RWPE2 (cell line): ENCODE measurements at regions not wholly inside any gene's neighbourhood (a gene's known extent, or its start where the extent isn't known, plus 50 kb on each side); places are given as distances from the start of the nearest gene placed in this dataset.

Experiments
- ATAC-seq: fragments of 200-7000 bp; cut with Tn5 transposase; 3 replicates; pipeline ENCODE4 v1.9.1; 2021; ENCODE audit warnings: low read depth
- DNase-seq: peaks from one replicate; pipeline ENCODE4 v3.0.0-alpha.2; 2020; ENCODE audit warnings: low spot score
- H3K27ac ChIP-seq: fragments of 450-650 bp; 2 replicates; pipeline ENCODE4 v1.5.1; 2017; ENCODE audit warnings: mild to moderate bottlenecking; ENCODE audit not compliant: poor library complexity, severe bottlenecking
- H3K27me3 ChIP-seq: fragments of 250-450 bp; sonication (Bioruptor Pico); 2 replicates; pipeline ENCODE4 v1.5.1; 2021; ENCODE audit warnings: mild to moderate bottlenecking, moderate library complexity; ENCODE audit not compliant: insufficient read depth, poor library complexity, severe bottlenecking
- H3K36me3 ChIP-seq: fragments of 250-450 bp; sonication (Bioruptor Pico); 2 replicates; pipeline ENCODE4 v1.5.1; 2020; ENCODE audit warnings: low read depth, mild to moderate bottlenecking, moderate library complexity
- H3K4me1 ChIP-seq: fragments of 250-450 bp; sonication (Bioruptor Pico); 2 replicates; pipeline ENCODE4 v1.5.1; 2021; ENCODE audit warnings: mild to moderate bottlenecking, moderate library complexity; ENCODE audit not compliant: insufficient read depth, poor library complexity, severe bottlenecking
- H3K4me3 ChIP-seq: fragments of 250-450 bp; sonication (Bioruptor Pico); 2 replicates; pipeline ENCODE4 v1.5.1; 2021; ENCODE audit warnings: mild to moderate bottlenecking, moderate library complexity; ENCODE audit not compliant: severe bottlenecking
- H3K9me3 ChIP-seq: fragments of 250-450 bp; sonication (Bioruptor Pico); 2 replicates; pipeline ENCODE4 v1.5.1; 2021; ENCODE audit warnings: mild to moderate bottlenecking, moderate library complexity; ENCODE audit not compliant: severe bottlenecking
- TF ChIP-seq, protein P1 (sequence below): fragments of 450-650 bp; IDR thresholded peaks from one replicate; pipeline ENCODE4 v1.5.1; 2017; ENCODE audit warnings: mild to moderate bottlenecking, moderate library complexity; ENCODE audit not compliant: poor library complexity, severe bottlenecking

DNA sequence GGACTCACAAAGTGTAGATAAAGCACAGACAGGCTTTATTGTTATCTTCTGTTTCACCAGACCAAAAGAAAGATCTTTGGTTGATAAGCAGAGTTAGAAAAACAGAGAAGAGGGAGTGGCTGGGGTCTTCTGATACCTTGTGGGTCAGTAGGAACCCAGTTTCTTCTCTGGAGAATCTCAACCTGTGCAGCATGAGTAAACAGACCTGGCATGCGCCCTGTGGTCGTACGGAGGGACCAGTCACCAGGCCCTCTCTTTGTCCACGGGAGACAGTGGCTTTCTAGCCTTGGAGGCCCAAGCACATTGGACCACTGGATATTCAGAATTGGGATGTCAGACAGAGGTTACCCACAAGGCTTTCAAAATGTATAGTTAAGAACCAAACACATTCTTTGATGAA, 418.9 kb upstream of the FANCL start:
- no peak overlapping the region for H3K4me3 ChIP-seq
- no peaks in the 10 kb centered on the region for H3K4me1 ChIP-seq
- no peaks in the 10 kb centered on the region for H3K27me3 ChIP-seq
- H3K9me3 ChIP-seq: no peaks in the 10 kb centered on the region
- H3K36me3 ChIP-seq: no peaks in the 10 kb centered on the region
- H3K27ac ChIP-seq: no peak overlapping the region
- DNase-seq (no peak), ATAC-seq (no peak)
- TF ChIP-seq, protein P1, sequence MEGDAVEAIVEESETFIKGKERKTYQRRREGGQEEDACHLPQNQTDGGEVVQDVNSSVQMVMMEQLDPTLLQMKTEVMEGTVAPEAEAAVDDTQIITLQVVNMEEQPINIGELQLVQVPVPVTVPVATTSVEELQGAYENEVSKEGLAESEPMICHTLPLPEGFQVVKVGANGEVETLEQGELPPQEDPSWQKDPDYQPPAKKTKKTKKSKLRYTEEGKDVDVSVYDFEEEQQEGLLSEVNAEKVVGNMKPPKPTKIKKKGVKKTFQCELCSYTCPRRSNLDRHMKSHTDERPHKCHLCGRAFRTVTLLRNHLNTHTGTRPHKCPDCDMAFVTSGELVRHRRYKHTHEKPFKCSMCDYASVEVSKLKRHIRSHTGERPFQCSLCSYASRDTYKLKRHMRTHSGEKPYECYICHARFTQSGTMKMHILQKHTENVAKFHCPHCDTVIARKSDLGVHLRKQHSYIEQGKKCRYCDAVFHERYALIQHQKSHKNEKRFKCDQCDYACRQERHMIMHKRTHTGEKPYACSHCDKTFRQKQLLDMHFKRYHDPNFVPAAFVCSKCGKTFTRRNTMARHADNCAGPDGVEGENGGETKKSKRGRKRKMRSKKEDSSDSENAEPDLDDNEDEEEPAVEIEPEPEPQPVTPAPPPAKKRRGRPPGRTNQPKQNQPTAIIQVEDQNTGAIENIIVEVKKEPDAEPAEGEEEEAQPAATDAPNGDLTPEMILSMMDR: no peak

GRCh38 chr2:58655152-58655551, 414.0 kb upstream of the FANCL start:
- ATAC-seq: no peak
- H3K4me3 ChIP-seq: no peak overlapping the region
- TF ChIP-seq, protein P1: no peak

DNA sequence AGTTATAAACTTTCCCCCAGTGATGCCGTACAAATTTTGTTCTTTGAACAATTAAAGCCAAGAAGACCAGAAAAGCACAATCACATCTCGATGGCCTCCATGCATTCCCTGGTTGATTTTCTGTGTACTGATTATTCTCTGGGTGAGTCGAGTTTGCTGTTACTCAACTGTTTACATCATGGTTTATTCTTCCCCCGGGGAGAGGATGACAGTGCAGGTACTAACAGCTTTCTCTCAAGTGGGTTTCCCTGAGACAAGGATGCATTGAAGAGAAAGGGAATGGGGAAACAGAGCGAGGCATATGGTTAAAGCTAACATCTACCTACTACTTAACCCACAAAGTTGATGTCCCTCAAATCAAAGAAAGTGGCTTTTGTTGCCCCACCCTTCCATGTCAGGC, 410.8 kb upstream of the FANCL start:
- H3K4me1 ChIP-seq: no peaks in the 10 kb centered on the region
- DNase-seq: no peak
- H3K27ac ChIP-seq: no peak overlapping the region
- TF ChIP-seq, protein P1: no peak
- no peak overlapping the region for H3K4me3 ChIP-seq
- no peaks in the 10 kb centered on the region for H3K9me3 ChIP-seq
- H3K27me3 ChIP-seq: no peaks in the 10 kb centered on the region
- H3K36me3 ChIP-seq: no peaks in the 10 kb centered on the region
- no peak for ATAC-seq

More at GRCh38 chr2:58655152-58655551, 414.0 kb upstream of the FANCL start:
- no peaks in the 10 kb centered on the region for H3K4me1 ChIP-seq
- no peaks in the 10 kb centered on the region for H3K36me3 ChIP-seq
- DNase-seq: no peak
- no peaks in the 10 kb centered on the region for H3K27me3 ChIP-seq
- no peaks in the 10 kb centered on the region for H3K9me3 ChIP-seq
- H3K27ac ChIP-seq: no peak overlapping the region

DNA sequence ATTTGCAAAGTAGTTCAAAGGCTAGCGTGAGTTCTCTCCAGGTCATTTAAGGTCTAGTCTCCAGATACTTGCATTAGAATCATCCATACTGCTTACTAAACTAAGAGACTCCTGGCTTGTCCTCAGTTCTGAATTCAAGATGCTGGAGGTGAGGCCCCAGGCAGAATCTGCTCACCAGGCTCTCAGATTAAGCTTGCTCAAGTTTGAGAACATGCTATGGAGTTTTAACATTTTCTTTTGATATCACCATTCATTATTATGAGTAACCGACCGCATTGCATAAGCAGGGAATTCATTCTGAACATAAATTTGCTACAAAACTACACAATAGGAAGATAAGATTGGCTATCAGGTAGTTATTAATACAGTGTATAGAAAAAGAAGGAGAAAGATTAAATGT, 409.7 kb upstream of the FANCL start:
- Histone ChIP-seq H3K36me3 (no peaks in the 10 kb centered on the region), H3K9me3 (no peaks in the 10 kb centered on the region), H3K4me1 (no peaks in the 10 kb centered on the region), H3K27ac (no peak overlapping the region), H3K27me3 (no peaks in the 10 kb centered on the region), H3K4me3 (no peak overlapping the region)
- DNase-seq (no peak), ATAC-seq (no peak)
- TF ChIP-seq, protein P1: no peak

DNA sequence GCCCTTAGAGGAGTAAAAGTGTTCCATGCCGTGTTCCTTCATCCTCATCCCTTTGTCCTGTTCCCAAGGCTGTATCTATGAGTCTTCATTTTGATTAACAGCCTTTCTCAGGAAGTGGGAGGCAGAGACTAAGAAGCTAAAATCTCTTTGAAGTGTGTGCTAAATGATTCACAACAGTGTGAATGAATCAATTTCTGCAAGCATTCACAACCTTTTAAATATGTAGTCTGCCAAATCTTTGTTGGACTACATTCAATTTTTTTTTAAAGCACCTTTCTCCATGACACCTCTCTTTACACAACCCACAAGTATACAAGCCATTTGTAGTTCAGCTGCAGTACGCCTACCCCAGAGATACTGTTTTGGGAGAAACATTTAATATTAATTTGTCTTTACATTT, 408.6 kb upstream of the FANCL start:
- Histone ChIP-seq H3K27ac (no peak overlapping the region), H3K9me3 (no peaks in the 10 kb centered on the region), H3K27me3 (no peaks in the 10 kb centered on the region), H3K36me3 (no peaks in the 10 kb centered on the region), H3K4me3 (no peak overlapping the region), H3K4me1 (no peaks in the 10 kb centered on the region)
- ATAC-seq (no peak), DNase-seq (no peak)
- TF ChIP-seq, protein P1: no peak
